Subcutaneous abdominal adipose tissue (tissue), 5 donors: ENCODE measurements at regions not wholly inside any gene's neighbourhood (a gene's known extent, or its start where the extent isn't known, plus 50 kb on each side); places are given as distances from the start of the nearest gene placed in this dataset.

Experiments used
- H3K27ac ChIP-seq: one replicate; pipeline ENCODE4 v1.7.0; 2013; ENCODE audit warnings: low read depth, mild to moderate bottlenecking, inconsistent platforms, low read length, moderate library complexity
- H3K27me3 ChIP-seq, 5 donors: one replicate each; pipeline ENCODE4 v1.7.0; 2013; ENCODE audit warnings: low read length in 5 of 5, inconsistent platforms in 1 of 5; ENCODE audit not compliant: control insufficient read depth in 5 of 5, insufficient read depth in 4 of 5
- H3K36me3 ChIP-seq, 5 donors: one replicate each; pipeline ENCODE4 v1.7.0; 2013; ENCODE audit warnings: low read length in 5 of 5; ENCODE audit not compliant: control insufficient read depth in 5 of 5, insufficient read depth in 5 of 5
- H3K4me1 ChIP-seq, 5 donors: one replicate each; pipeline ENCODE4 v1.7.0; 2013; ENCODE audit warnings: low read length in 5 of 5, mild to moderate bottlenecking in 3 of 5, moderate library complexity in 1 of 5; ENCODE audit not compliant: control insufficient read depth in 5 of 5, insufficient read depth in 5 of 5
- H3K4me3 ChIP-seq, 5 donors: one replicate each; pipeline ENCODE4 v1.7.0; 2013; ENCODE audit warnings: low read length in 5 of 5, low read depth in 1 of 5
- H3K9ac ChIP-seq, 5 donors: one replicate each; pipeline ENCODE4 v1.7.0; 2013; ENCODE audit warnings: low read length in 5 of 5, mild to moderate bottlenecking in 4 of 5, moderate library complexity in 3 of 5
- H3K9me3 ChIP-seq, 5 donors: one replicate each; pipeline ENCODE4 v1.7.0; 2013; ENCODE audit warnings: low read length in 5 of 5; ENCODE audit not compliant: control insufficient read depth in 5 of 5
- donor health status: healthy.
- donor health status: healthy.
- donor health status: healthy.
- donor health status: healthy.
- donor health status: healthy.

DNA sequence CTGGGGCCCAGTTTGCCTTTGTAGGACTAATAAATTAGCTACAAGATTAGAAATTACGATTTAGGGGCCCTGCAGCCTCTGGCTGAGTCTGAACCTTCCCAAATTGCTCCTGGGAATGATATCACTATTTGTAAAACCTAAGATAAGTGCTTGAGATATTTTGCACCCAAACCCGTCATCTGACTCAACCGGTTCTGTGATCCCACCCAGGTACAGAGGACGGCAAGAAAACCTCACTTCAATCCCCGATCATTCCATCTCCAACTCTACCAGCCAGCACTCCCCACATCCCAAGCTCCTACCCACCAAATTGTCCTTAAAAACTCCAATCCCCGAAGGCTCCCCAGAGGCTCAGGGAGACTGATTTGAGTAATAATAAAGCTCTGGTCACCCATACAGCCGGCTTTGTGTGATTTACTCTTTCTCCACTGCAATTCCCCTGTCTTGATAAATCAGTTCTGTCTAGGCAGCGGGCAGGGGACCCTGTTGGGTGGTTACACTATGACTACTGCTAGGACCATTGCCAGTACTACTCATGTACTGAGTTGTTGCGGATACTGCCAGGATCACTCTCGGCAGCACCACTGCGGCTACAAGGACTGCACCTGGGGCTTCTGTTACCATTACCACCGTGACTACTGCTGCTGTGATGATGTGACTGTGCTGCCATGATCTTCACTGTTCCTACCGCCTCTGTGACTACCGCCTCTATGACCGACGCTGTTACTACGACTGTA lies 73.1 kb downstream of the IRF8 start:
- Histone ChIP-seq H3K4me3 (no peak overlapping the region), H3K27ac (no peak overlapping the region), H3K9ac (no peak overlapping the region), H3K27me3 (peaks cover 0 to 15% (median 4%) of the 10 kb centered on the region in 5 donors), H3K9me3 (no peaks in the 10 kb centered on the region), H3K4me1 (peaks cover 0 to 8% (median 5%) of the 10 kb centered on the region in 5 donors), H3K36me3 (no peaks in the 10 kb centered on the region)

DNA sequence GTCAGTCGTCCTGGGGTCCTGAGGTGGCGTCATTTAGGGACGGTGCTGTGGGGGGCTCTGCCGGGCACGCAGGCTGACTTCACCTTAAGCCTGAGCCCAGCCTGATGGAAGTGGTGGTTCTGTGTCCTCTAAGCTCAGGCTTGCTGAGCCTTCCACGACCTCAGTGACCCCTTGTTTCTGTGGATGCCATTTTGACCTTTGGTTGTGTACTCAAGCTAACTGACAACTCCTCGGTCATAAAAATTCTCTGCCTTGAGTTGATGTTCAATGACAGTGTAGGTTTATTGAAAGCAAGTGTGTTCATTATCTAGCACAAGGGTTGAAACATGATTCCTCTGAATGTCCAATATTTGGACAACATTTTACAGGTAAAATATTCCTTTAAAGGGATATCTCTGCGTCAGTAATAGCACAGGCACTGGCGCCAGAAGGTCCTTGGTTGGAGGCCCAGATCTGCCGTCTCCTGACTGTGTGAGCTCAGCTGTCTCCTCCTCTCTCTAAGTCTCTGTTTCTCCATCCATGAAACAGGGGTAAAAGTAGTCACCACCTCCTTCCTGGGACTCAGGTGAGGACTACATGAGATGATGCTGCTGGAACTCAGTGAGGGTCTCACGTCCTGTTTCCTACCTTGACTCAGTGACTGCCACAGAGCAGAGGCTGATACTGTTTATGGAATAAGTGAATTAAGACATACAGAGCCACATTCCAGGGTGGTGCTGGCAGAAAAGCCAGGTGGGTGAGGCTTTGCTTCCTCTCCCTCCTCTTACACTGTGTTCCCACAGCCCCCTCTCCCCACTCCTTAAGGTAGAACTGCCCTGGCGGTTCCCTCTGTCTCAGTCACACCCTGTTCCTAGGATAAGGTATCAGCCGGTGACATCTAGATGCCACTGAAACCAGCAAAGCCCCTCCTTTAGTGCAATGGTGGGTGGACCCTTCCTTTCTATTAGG lies 75.7 kb downstream of the IRF8 start:
- peaks cover 0 to 10% (median 5%) of the 10 kb centered on the region in 5 donors for H3K4me1 ChIP-seq
- H3K27me3 ChIP-seq, result peaks cover 0 to 24% (median 4%) of the 10 kb centered on the region in 5 donors
- H3K4me3 ChIP-seq, result no peak overlapping the region
- no peak overlapping the region for H3K9ac ChIP-seq
- no peak overlapping the region for H3K27ac ChIP-seq
- H3K36me3 ChIP-seq, result no peaks in the 10 kb centered on the region
- no peaks in the 10 kb centered on the region for H3K9me3 ChIP-seq

DNA sequence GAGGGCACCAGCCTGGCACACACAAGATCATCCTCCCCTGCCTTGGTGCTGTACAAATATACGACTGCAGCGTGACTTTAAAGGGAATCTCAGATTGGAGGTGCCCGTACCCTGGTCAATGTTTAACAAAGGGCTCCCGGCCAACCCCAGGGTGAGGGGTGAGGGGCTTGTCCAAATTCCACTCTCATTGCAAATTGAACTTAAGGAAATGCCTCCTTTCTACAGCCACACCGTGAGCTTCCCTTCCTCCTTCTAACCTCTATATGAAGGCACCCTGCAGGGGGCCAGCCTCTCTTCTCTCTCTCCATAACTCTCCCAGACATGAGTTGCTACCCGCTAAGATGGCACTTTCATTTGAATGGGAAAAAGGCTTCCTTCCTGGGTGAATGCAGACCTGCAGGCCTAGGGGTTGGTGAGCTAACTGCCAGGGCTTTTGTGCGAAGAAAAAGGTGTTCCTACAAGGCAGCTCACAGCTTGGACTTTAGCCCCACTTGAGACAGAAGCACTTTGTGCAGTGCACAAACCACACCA lies 76.6 kb downstream of the IRF8 start:
- Histone ChIP-seq H3K9ac (no peak overlapping the region), H3K4me1 (peaks cover 0 to 10% (median 5%) of the 10 kb centered on the region in 5 donors), H3K27me3 (peaks cover 0 to 24% (median 4%) of the 10 kb centered on the region in 5 donors), H3K9me3 (no peaks in the 10 kb centered on the region), H3K36me3 (no peaks in the 10 kb centered on the region), H3K4me3 (no peak overlapping the region), H3K27ac (no peak overlapping the region)

DNA sequence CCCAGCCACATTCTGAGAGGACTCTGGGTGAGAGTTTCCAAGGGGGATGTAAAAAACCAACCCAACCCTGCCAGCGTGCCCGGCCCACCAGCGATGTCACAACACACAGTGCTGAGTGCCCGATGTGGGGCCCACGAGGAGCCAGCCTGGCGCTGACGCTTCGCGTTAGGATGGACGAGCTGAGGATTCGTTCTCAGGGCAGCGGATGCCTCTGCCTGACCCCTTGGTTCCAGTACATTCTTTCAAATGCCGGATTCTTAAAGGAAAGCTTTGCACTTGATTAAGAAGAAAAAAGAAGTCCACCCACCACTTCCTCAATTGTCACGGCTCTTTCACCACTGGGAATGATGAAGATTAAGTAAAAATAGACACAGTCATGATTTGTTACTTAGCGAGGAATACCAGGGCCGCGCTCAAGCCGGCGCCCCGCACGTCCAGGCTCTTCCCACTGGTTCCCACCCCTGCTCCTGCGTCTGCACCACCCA lies 79.4 kb downstream of the IRF8 start:
- Histone ChIP-seq H3K4me3 (no peak overlapping the region), H3K4me1 (peaks cover 0 to 22% (median 12%) of the 10 kb centered on the region in 5 donors), H3K27me3 (peaks cover 0 to 26% (median 4%) of the 10 kb centered on the region in 5 donors), H3K9me3 (no peaks in the 10 kb centered on the region), H3K9ac (no peak overlapping the region), H3K27ac (no peak overlapping the region), H3K36me3 (no peaks in the 10 kb centered on the region)

DNA sequence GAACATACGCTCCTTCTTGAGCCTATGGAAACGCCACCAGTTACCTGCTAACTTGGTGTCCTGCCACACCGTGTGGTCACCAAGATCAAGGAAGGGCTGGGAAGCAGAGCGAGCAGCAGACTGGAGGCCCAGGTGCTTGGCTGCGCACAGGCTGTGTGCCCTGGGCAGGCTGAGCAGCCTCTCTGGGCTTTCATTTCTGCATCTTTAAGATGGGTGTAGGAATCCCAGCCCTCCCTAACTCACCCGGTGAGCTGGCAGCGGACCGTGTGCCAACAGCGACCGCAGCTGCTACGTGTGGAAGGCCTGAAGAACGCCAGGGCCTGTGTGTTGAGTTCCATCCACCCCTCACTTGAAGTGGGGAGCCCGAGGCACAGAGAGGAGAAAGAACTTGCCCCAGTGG lies 80.0 kb downstream of the IRF8 start:
- H3K4me3 ChIP-seq, result no peak overlapping the region
- peaks cover 0 to 28% (median 17%) of the 10 kb centered on the region in 5 donors for H3K4me1 ChIP-seq
- peaks cover 3 to 28% (median 4%) of the 10 kb centered on the region in 5 donors for H3K27me3 ChIP-seq
- H3K27ac ChIP-seq, result no peak overlapping the region
- H3K36me3 ChIP-seq, result no peaks in the 10 kb centered on the region
- no peak overlapping the region for H3K9ac ChIP-seq
- H3K9me3 ChIP-seq, result no peaks in the 10 kb centered on the region

DNA sequence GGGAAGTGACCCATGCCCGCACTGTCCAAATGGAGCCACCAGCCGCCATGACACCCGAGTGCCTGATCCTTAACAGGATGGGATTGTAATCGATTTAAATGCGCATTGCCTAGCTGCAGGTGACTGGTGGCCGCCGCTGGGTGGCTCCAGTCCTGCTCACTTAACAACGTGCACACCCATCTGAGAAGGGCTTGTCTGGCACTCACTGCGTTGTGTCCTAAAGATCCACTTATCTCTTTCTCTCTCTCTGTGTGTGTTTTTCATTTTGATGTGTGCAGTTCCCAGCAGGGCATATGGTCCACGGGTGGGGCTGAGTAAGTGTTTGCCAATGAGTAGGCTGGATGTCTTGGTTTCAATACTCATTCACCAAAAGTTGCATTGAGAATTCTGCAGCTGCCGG lies 80.6 kb downstream of the IRF8 start:
- Histone ChIP-seq H3K4me1 (peaks cover 0 to 33% (median 21%) of the 10 kb centered on the region in 5 donors), H3K9ac (no peak overlapping the region), H3K27ac (no peak overlapping the region), H3K36me3 (no peaks in the 10 kb centered on the region), H3K9me3 (no peaks in the 10 kb centered on the region), H3K27me3 (peaks cover 4 to 28% (median 6%) of the 10 kb centered on the region in 5 donors), H3K4me3 (no peak overlapping the region)

DNA sequence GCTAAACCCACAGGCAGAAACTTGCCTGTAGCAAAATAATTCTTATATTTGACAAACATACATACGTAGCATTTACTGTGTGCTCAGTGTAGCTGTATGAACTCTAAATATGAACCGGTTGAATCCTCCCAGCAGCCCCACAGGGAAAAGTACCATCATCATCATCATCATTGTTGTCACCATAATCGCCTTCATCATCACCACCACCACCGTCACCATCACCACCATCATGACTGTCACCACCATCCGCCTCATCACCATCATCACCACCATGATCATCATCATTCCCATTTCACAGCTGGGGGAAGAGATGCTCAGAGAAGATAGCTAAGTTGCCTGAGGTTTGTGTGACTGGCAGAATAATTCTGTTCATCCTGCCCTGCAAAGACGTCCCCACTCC lies 81.7 kb downstream of the IRF8 start:
- H3K27ac ChIP-seq, result no peak overlapping the region
- no peaks in the 10 kb centered on the region for H3K9me3 ChIP-seq
- H3K4me1 ChIP-seq, result peaks cover 0 to 39% (median 23%) of the 10 kb centered on the region in 5 donors
- H3K27me3 ChIP-seq, result peaks cover 4 to 19% (median 6%) of the 10 kb centered on the region in 5 donors
- no peaks in the 10 kb centered on the region for H3K36me3 ChIP-seq
- H3K4me3 ChIP-seq, result no peak overlapping the region
- no peak overlapping the region for H3K9ac ChIP-seq

DNA sequence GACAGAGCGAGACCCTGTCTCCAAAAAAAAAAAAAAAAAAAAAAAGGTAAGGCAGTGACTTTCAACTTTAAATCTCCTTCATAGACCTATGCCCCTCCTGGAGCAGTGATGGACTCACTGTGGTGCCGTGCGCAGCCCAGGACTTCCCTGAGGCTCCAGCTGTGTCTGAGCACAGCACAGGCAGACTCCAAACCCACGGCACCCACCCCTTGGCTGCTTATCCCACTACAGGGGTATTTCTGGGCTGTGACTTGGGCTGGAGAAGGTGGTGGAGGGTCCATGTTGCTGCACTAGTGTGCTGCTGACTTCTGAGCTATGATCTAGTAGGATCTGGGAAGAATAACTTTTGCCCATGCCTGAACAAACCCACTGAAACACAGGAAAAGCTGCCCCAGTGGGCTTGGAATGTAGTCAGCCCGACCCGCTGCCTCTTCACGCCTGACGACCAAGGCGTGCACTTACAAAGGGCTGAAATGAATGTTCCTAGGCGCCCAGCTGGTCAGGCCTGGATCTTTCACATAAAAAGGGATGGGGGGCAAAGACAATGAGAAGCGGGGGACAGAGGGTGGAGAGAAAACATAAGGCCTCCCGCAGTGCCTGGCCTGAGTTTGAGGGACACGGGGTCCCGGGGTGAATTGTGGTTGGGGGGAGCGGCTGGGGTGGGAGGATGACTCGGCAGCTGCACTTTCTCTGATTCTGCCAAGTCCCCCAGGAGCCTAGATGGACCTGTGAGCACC lies 83.0 kb downstream of the IRF8 start:
- H3K27me3 ChIP-seq, result peaks cover 4 to 19% (median 6%) of the 10 kb centered on the region in 5 donors
- H3K9me3 ChIP-seq, result no peaks in the 10 kb centered on the region
- peaks cover 0 to 40% (median 26%) of the 10 kb centered on the region in 5 donors for H3K4me1 ChIP-seq
- no peaks in the 10 kb centered on the region for H3K36me3 ChIP-seq
- H3K4me3 ChIP-seq, result no peak overlapping the region
- H3K27ac ChIP-seq, result no peak overlapping the region
- H3K9ac ChIP-seq, result no peak overlapping the region

DNA sequence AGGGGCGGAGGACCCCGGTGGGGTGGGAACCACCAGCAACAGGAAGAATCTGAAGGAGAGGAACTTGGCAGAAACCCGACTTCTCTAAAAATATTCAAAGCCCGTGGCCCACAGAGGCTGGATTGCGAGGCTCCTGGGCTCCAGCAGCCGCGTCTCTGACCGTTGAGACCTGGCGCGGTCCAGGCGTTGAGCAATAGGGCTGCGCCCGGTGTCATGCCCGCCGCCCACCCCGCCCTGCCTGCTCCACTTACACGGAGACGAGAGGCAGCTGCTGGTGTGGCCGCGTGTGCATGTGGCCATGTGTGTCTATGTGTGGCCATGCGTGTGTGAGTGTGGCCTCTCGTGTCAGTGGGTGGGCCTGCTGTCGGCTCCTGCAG lies 83.6 kb downstream of the IRF8 start:
- no peaks in the 10 kb centered on the region for H3K9me3 ChIP-seq
- H3K27me3 ChIP-seq, result peaks cover 4 to 19% (median 6%) of the 10 kb centered on the region in 5 donors
- no peak overlapping the region for H3K4me3 ChIP-seq
- no peaks in the 10 kb centered on the region for H3K36me3 ChIP-seq
- no peak overlapping the region for H3K9ac ChIP-seq
- peaks cover 2 to 45% (median 30%) of the 10 kb centered on the region in 5 donors for H3K4me1 ChIP-seq
- no peak overlapping the region for H3K27ac ChIP-seq
